A673 (cell line): ENCODE measurements at regions not wholly inside any gene's neighbourhood (a gene's known extent, or its start where the extent isn't known, plus 50 kb on each side); places are given as distances from the start of the nearest gene placed in this dataset.
"Not testable (repeated sequence)": the region's sequence is repeated elsewhere in the genome, so short reads cannot be mapped to it uniquely, and the experiment has no call there.

ENCODE experiments used
- CTCF ChIP-seq: fragments of 300-800, 200-600 bp; sonication (generic); conservative IDR thresholded peaks from 2 replicates; pipeline ENCODE4 v1.5.1; 2017; ENCODE audit warnings: low read depth, mild to moderate bottlenecking, antibody characterized with exemption, low read length, moderate library complexity, mixed read lengths
- EZH2 ChIP-seq: fragments of 200-600 bp; sonication (generic); IDR thresholded peaks from 2 replicates; pipeline ENCODE4 v1.6.1; 2017; ENCODE audit warnings: borderline replicate concordance, low read depth, mild to moderate bottlenecking, mixed read lengths, antibody characterized with exemption, low read length; ENCODE audit not compliant: poor library complexity, severe bottlenecking

GRCh38 chr21:14011751-14012150, 199.0 kb downstream of the LIPI start:
- not testable (repeated sequence) for TF ChIP-seq CTCF, EZH2
